ENCODE measurements at regions not wholly inside any gene's neighbourhood (a gene's known extent, or its start where the extent isn't known, plus 50 kb on each side); places are given as distances from the start of the nearest gene placed in this dataset.

DNA sequence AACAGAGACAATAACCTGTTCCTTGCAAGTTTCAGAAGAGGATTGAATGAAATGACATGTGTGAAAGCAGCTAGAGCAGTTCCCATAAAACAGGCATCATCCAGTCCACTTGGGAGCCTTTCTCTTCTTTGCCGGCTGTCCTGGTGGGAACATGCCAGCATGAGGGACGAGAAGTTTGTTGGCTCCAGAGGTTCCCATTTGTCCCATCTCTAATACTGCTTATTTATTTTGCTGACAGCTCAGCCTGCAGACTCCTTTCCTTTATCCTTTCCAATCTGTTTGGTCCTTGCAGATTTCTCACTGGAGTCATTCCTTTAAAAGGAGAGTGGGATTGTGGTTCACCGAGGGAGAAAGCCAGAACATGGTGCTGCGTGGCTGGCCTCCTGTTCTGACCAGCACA lies 321.5 kb upstream of the CLINT1 start:
- H3K27ac Mint-ChIP-seq, result no peak overlapping the region
- H3K27me3 Mint-ChIP-seq, result no peaks in the 10 kb centered on the region
- no peaks in the 10 kb centered on the region for H3K4me1 Mint-ChIP-seq (ENCODE audit: low read depth)

GRCh38 chr5:158179271-158179670 lies 320.3 kb upstream of the CLINT1 start:
- Mint-ChIP-seq H3K9me3 (no peaks in the 10 kb centered on the region), H3K36me3 (ENCODE audit: low read depth) (no peaks in the 10 kb centered on the region), H3K4me3 (no peak overlapping the region), H3K27me3 (no peaks in the 10 kb centered on the region), H3K27ac (no peak overlapping the region), H3K4me1 (ENCODE audit: low read depth) (no peaks in the 10 kb centered on the region)

More for the DNA sequence above, 321.5 kb upstream of the CLINT1 start:
- Mint-ChIP-seq H3K4me3 (no peak overlapping the region), H3K9me3 (no peaks in the 10 kb centered on the region), H3K36me3 (ENCODE audit: low read depth) (no peaks in the 10 kb centered on the region)

- H3K9me3 Mint-ChIP-seq, result no peaks in the 10 kb centered on the region
- H3K4me1 Mint-ChIP-seq (ENCODE audit: low read depth), result no peaks in the 10 kb centered on the region
- no peak overlapping the region for H3K27ac Mint-ChIP-seq
- H3K4me3 Mint-ChIP-seq, result no peak overlapping the region
- no peaks in the 10 kb centered on the region for H3K36me3 Mint-ChIP-seq (ENCODE audit: low read depth)
- no peaks in the 10 kb centered on the region for H3K27me3 Mint-ChIP-seq
Measured at GRCh38 chr5:158178535-158178934, 319.6 kb upstream of the CLINT1 start.

- Mint-ChIP-seq H3K9me3 (no peaks in the 10 kb centered on the region), H3K4me3 (no peak overlapping the region), H3K27me3 (no peaks in the 10 kb centered on the region), H3K27ac (no peak overlapping the region), H3K36me3 (ENCODE audit: low read depth) (no peaks in the 10 kb centered on the region), H3K4me1 (ENCODE audit: low read depth) (no peaks in the 10 kb centered on the region)
Measured at GRCh38 chr5:158177146-158177545, 318.2 kb upstream of the CLINT1 start.

DNA sequence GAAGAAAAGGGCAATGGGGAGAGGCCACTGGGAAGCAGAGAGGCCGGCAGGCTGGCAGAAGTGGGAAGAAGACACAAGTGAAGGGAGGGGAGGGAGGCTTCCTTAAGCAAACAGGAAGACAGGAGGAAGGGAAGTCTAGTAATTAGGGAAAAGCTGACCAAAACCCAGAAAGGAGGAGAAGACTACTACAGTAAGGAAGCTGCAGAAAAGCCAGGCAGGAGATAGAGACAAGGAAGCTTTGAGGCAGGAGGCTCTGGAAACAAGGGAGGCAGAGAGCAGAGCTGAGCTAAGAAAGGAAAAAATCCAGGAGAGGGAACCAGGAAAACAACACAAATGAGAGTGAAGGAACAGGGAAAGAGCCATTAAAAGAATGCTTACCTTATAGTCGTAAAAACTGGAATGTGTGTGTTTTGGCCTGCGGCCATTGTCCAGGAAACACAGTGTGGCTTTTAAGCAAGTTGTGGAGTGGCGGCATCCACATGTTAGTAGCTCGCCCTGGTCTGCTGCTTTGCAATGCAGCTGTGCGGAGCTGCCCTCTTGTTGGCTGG lies 317.1 kb upstream of the CLINT1 start:
- Mint-ChIP-seq H3K4me3 (no peak overlapping the region), H3K27me3 (no peaks in the 10 kb centered on the region), H3K27ac (no peak overlapping the region), H3K4me1 (ENCODE audit: low read depth) (no peaks in the 10 kb centered on the region), H3K9me3 (no peaks in the 10 kb centered on the region), H3K36me3 (ENCODE audit: low read depth) (no peaks in the 10 kb centered on the region)

- H3K4me3 Mint-ChIP-seq, result no peak overlapping the region
- no peaks in the 10 kb centered on the region for H3K4me1 Mint-ChIP-seq (ENCODE audit: low read depth)
- H3K27me3 Mint-ChIP-seq, result no peaks in the 10 kb centered on the region
- no peak overlapping the region for H3K27ac Mint-ChIP-seq
- H3K36me3 Mint-ChIP-seq (ENCODE audit: low read depth), result no peaks in the 10 kb centered on the region
- no peaks in the 10 kb centered on the region for H3K9me3 Mint-ChIP-seq
Measured at GRCh38 chr5:158174918-158175851, 316.2 kb upstream of the CLINT1 start.

DNA sequence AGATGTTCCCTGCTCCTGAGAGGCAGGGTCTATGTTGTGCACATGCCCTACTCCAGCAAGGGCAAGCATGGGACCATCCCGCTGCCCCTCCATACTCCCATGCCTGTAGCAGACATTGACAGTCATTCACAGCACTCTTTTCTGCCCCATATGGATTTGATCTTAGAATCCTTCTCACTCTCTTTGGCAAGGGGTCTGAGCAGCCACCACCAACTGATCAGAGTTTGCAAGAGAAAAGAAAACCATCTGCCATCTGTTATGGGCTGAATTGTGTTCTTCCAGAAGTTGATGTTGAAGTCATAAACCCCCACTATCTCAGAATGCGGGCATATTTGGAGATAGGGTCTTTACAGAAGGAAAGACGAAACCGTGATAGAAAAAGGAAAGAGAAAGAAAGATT lies 315.1 kb upstream of the CLINT1 start:
- Mint-ChIP-seq H3K4me1 (ENCODE audit: low read depth) (no peaks in the 10 kb centered on the region), H3K27ac (no peak overlapping the region), H3K36me3 (ENCODE audit: low read depth) (no peaks in the 10 kb centered on the region), H3K4me3 (no peak overlapping the region), H3K9me3 (no peaks in the 10 kb centered on the region), H3K27me3 (no peaks in the 10 kb centered on the region)

GRCh38 chr5:158172005-158172404 lies 313.1 kb upstream of the CLINT1 start:
- H3K4me3 Mint-ChIP-seq, result no peak overlapping the region
- no peaks in the 10 kb centered on the region for H3K9me3 Mint-ChIP-seq
- H3K4me1 Mint-ChIP-seq (ENCODE audit: low read depth), result no peaks in the 10 kb centered on the region
- H3K27me3 Mint-ChIP-seq, result no peaks in the 10 kb centered on the region
- no peak overlapping the region for H3K27ac Mint-ChIP-seq
- H3K36me3 Mint-ChIP-seq (ENCODE audit: low read depth), result no peaks in the 10 kb centered on the region

- Mint-ChIP-seq H3K27me3 (no peaks in the 10 kb centered on the region), H3K27ac (no peak overlapping the region), H3K9me3 (no peaks in the 10 kb centered on the region), H3K36me3 (ENCODE audit: low read depth) (no peaks in the 10 kb centered on the region), H3K4me1 (ENCODE audit: low read depth) (no peaks in the 10 kb centered on the region), H3K4me3 (no peak overlapping the region)
Measured at GRCh38 chr5:158170534-158170933, 311.6 kb upstream of the CLINT1 start.

DNA sequence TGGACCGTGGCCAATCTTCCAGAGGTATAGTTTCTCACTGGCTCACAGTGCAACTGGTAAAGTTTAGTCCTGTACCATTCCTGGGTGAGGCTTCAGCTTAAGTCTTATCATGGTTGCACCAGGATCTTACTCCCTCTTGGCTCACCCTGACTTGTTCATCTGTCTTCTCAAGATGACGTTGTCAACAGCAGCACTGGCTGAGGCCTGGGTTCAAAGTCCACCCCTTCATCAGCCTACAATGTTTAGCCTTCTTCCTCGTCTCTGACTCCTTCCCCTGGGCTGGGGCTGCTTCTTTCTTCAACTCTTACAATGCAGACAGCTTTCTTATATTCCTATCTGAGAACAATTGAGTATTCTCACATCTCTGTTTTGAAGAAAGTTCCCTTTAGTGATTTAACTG lies 311.1 kb upstream of the CLINT1 start:
- no peak overlapping the region for H3K27ac Mint-ChIP-seq
- peaks cover 4% of the 10 kb centered on the region for H3K27me3 Mint-ChIP-seq
- no peaks in the 10 kb centered on the region for H3K9me3 Mint-ChIP-seq
- no peaks in the 10 kb centered on the region for H3K36me3 Mint-ChIP-seq (ENCODE audit: low read depth)
- H3K4me1 Mint-ChIP-seq (ENCODE audit: low read depth), result no peaks in the 10 kb centered on the region
- H3K4me3 Mint-ChIP-seq, result no peak overlapping the region

GRCh38 chr5:158166424-158166823 lies 307.5 kb upstream of the CLINT1 start:
- H3K4me1 Mint-ChIP-seq (ENCODE audit: low read depth), result no peaks in the 10 kb centered on the region
- H3K27me3 Mint-ChIP-seq, result peaks cover 11% of the 10 kb centered on the region
- no peaks in the 10 kb centered on the region for H3K9me3 Mint-ChIP-seq
- H3K4me3 Mint-ChIP-seq, result no peak overlapping the region
- no peak overlapping the region for H3K27ac Mint-ChIP-seq
- no peaks in the 10 kb centered on the region for H3K36me3 Mint-ChIP-seq (ENCODE audit: low read depth)

DNA sequence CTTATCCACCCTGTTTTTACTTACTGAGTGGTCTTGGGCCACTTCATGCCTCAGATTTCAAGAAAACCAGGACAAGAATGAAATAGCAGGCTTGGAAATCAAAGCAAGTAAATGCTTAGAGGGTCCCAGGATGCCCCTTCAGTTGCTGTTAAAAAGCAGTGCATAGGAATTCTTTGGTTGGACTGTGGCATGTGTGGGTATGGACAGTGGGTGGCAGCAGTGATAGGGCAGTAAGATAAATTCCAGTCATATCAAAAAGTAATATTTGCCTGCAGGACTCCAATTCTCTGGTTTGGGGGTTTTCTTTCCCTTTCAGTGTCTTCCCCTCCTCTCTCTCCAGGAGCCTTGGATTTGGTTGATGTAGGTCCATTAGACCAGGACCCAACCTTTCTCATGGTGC lies 306.7 kb upstream of the CLINT1 start:
- Mint-ChIP-seq H3K9me3 (no peaks in the 10 kb centered on the region), H3K4me1 (ENCODE audit: low read depth) (no peaks in the 10 kb centered on the region), H3K27ac (no peak overlapping the region), H3K27me3 (peaks cover 11% of the 10 kb centered on the region), H3K4me3 (no peak overlapping the region), H3K36me3 (ENCODE audit: low read depth) (no peaks in the 10 kb centered on the region)

DNA sequence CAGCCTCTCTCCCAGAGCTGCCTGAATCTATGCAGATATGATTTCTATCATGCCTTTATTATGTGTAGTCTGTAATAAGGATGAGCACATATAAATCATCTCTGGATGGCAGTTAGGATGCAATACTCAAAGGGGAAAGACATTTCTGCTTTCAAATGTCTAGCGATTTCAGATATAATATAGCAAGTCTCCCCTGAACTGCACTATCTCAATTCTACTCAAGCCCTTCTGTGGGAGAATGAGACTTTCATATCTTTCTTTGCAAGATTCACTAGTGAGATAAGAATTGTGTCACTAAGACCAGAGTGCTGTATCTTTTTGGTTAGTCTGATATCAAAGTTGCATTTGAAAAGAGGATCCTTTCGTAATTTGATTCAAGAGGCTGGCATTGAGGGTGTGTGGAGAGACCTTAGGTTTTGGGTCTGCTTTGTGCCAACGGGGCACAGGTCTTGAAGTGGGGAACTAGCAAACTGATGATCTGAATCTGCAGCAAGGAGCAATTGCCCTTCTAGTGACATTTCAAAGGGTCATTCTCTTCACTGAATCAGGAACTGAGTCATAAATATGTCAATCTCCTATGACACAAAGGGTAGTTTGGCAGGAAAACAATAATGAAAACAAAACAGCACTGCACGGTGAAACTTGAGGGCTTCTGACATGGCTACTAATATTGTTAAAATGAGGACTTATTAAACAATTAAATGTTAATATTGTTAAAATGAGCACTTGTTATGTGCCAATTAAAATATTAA lies 305.5 kb upstream of the CLINT1 start:
- H3K4me1 Mint-ChIP-seq (ENCODE audit: low read depth), result no peaks in the 10 kb centered on the region
- no peaks in the 10 kb centered on the region for H3K36me3 Mint-ChIP-seq (ENCODE audit: low read depth)
- peaks cover 11% of the 10 kb centered on the region for H3K27me3 Mint-ChIP-seq
- no peak overlapping the region for H3K27ac Mint-ChIP-seq
- H3K4me3 Mint-ChIP-seq, result no peak overlapping the region
- no peaks in the 10 kb centered on the region for H3K9me3 Mint-ChIP-seq

- H3K36me3 Mint-ChIP-seq (ENCODE audit: low read depth), result no peaks in the 10 kb centered on the region
- H3K27ac Mint-ChIP-seq, result no peak overlapping the region
- no peaks in the 10 kb centered on the region for H3K4me1 Mint-ChIP-seq (ENCODE audit: low read depth)
- H3K9me3 Mint-ChIP-seq, result no peaks in the 10 kb centered on the region
- H3K27me3 Mint-ChIP-seq, result peaks cover 11% of the 10 kb centered on the region
- H3K4me3 Mint-ChIP-seq, result no peak overlapping the region
Measured at GRCh38 chr5:158163451-158164295, 304.7 kb upstream of the CLINT1 start.

Data from stimulated activated naive CD8-positive, alpha-beta T cell treated with anti-CD3 and anti-CD28 coated beads, Interleukin-15, Interleukin-2, amounts not matched to agents 100 ng/mL and 50 ng/mL, for 24 hours (primary cell).